Astrocyte (in vitro differentiated cells and primary cell): ENCODE measurements at regions not wholly inside any gene's neighbourhood (a gene's known extent, or its start where the extent isn't known, plus 50 kb on each side); places are given as distances from the start of the nearest gene placed in this dataset.

ENCODE experiments used
- CTCF ChIP-seq: IDR thresholded peaks from 2 replicates; pipeline ENCODE4 v1.5.1; 2011; ENCODE audit warnings: low read depth, mild to moderate bottlenecking, inconsistent platforms, low read length, moderate library complexity; ENCODE audit not compliant: insufficient read depth
- EZH2 ChIP-seq: IDR thresholded peaks from 2 replicates; pipeline ENCODE4 v1.6.1; 2012; ENCODE audit warnings: mild to moderate bottlenecking, low read length, inconsistent platforms; ENCODE audit not compliant: insufficient read depth

GRCh38 chr6:125489579-125490285 is 188.0 kb upstream of the HDDC2 start:
- TF ChIP-seq CTCF (no peak), EZH2 (no peak)
